Duodenal mucosa (tissue), 2 donors: ENCODE measurements at regions not wholly inside any gene's neighbourhood (a gene's known extent, or its start where the extent isn't known, plus 50 kb on each side); places are given as distances from the start of the nearest gene placed in this dataset.

ENCODE experiments used
- H3K27ac ChIP-seq: one replicate; pipeline ENCODE4 v1.7.0; 2013; ENCODE audit warnings: low read depth, low read length
- H3K27me3 ChIP-seq, 2 donors: one replicate each; pipeline ENCODE4 v1.7.0; 2013; ENCODE audit warnings: low read length in 2 of 2, control low read depth in 1 of 2; ENCODE audit not compliant: insufficient read depth in 2 of 2, control insufficient read depth in 1 of 2
- H3K36me3 ChIP-seq, 2 donors: one replicate each; pipeline ENCODE4 v1.7.0; 2013; ENCODE audit warnings: low read length in 2 of 2, control low read depth in 1 of 2; ENCODE audit not compliant: insufficient read depth in 2 of 2, control insufficient read depth in 1 of 2
- H3K4me1 ChIP-seq, 2 donors: one replicate each; pipeline ENCODE4 v1.7.0; 2013; ENCODE audit warnings: low read length in 2 of 2, control low read depth in 1 of 2; ENCODE audit not compliant: insufficient read depth in 2 of 2, control insufficient read depth in 1 of 2
- H3K4me3 ChIP-seq, 2 donors: one replicate each; pipeline ENCODE4 v1.7.0; 2013; ENCODE audit warnings: low read length in 2 of 2, low read depth in 1 of 2
- H3K9ac ChIP-seq, 2 donors: one replicate each; pipeline ENCODE4 v1.7.0; 2013; ENCODE audit warnings: low read length in 2 of 2, low read depth in 1 of 2
- H3K9me3 ChIP-seq, 2 donors: one replicate each; pipeline ENCODE4 v1.7.0; 2013; ENCODE audit warnings: low read length in 2 of 2, control low read depth in 1 of 2; ENCODE audit not compliant: control insufficient read depth in 1 of 2

GRCh38 chr2:71807581-71808451 lies 339.8 kb downstream of the CYP26B1 start:
- H3K4me1 ChIP-seq: peaks cover 0 to 2% of the 10 kb centered on the region in 2 donors
- no peak overlapping the region for H3K9ac ChIP-seq
- no peaks in the 10 kb centered on the region for H3K27me3 ChIP-seq
- no peak overlapping the region for H3K4me3 ChIP-seq
- no peaks in the 10 kb centered on the region for H3K36me3 ChIP-seq
- no peak overlapping the region for H3K27ac ChIP-seq
- H3K9me3 ChIP-seq: no peaks in the 10 kb centered on the region

DNA sequence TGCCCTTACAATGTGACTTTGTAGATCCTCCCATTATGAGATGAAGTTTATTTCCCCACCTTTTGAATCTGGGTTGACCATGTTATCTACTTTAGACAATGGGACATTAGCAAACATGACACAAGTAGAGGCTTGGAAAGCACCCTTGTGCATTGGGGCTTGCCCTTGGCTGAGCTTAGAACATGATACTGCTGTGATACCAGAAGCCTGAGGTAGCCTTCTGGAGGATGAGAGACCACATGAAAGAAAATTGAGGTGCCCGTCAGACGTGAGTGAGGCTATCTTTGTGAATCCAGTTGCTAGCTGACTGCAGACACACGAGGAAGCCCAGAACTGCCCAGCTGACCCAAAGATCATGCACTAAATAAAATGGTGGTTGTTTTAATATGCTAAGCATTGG lies 341.2 kb downstream of the CYP26B1 start:
- Histone ChIP-seq H3K9me3 (no peaks in the 10 kb centered on the region), H3K9ac (no peak overlapping the region), H3K27ac (no peak overlapping the region), H3K4me1 (peaks cover 0 to 2% of the 10 kb centered on the region in 2 donors), H3K36me3 (no peaks in the 10 kb centered on the region), H3K27me3 (no peaks in the 10 kb centered on the region), H3K4me3 (no peak overlapping the region)

DNA sequence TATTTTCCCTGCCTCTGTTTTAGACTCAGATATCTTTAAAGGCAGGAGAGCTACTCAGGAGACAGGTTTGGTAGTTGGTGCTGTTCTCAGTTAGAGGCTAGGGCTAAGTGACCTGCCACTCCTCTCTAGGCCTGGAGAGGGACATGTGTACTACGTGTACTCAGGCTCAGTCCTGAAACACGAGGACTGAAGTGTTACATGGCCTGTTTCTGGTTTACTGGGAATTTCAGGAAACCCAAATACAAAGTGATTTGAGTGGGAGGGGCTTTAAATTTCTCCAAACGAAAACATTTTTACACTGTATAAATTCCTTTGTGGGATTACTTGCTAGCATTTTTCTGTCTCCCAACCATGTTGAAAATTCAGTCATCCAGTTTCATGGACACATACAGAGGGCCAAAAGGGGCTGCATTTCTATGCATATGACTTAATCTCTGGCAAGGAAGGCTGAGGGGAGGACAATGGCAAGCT lies 343.3 kb downstream of the CYP26B1 start:
- Histone ChIP-seq H3K9me3 (no peaks in the 10 kb centered on the region), H3K27me3 (no peaks in the 10 kb centered on the region), H3K27ac (no peak overlapping the region), H3K4me1 (peaks cover 0 to 2% of the 10 kb centered on the region in 2 donors), H3K4me3 (no peak overlapping the region), H3K9ac (no peak overlapping the region), H3K36me3 (no peaks in the 10 kb centered on the region)

DNA sequence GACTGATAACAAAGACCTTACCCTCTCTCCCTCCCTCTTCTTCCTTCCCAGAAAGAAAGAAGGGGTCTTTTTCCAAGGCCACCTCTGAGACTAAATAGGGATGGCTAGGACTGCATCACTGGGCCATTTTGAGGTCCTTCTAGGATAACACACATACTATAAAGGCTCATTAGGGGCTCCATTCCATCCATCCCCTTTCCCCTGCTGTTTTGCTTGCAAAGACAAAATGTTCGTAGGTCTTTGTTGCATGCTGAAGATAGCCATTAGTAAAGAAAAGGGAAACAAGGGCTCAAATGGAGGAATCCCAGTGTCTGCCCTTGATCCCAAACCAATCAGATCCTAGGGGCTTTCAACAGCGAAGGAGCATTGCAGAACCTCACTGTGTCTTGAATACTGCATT lies 344.3 kb downstream of the CYP26B1 start:
- Histone ChIP-seq H3K4me1 (peaks cover 0 to 2% of the 10 kb centered on the region in 2 donors), H3K36me3 (no peaks in the 10 kb centered on the region), H3K4me3 (no peak overlapping the region), H3K9ac (no peak overlapping the region), H3K27me3 (no peaks in the 10 kb centered on the region), H3K9me3 (no peaks in the 10 kb centered on the region), H3K27ac (no peak overlapping the region)

GRCh38 chr2:71802556-71802955 lies 345.1 kb downstream of the CYP26B1 start:
- Histone ChIP-seq H3K36me3 (no peaks in the 10 kb centered on the region), H3K9me3 (no peaks in the 10 kb centered on the region), H3K4me1 (peaks cover 0 to 2% of the 10 kb centered on the region in 2 donors), H3K4me3 (no peak overlapping the region), H3K27ac (no peak overlapping the region), H3K9ac (no peak overlapping the region), H3K27me3 (no peaks in the 10 kb centered on the region)

GRCh38 chr2:71801969-71802368 lies 345.7 kb downstream of the CYP26B1 start:
- Histone ChIP-seq H3K27ac (no peak overlapping the region), H3K4me3 (no peak overlapping the region), H3K4me1 (peaks cover 0 to 2% of the 10 kb centered on the region in 2 donors), H3K27me3 (no peaks in the 10 kb centered on the region), H3K36me3 (no peaks in the 10 kb centered on the region), H3K9ac (no peak overlapping the region), H3K9me3 (no peaks in the 10 kb centered on the region)

DNA sequence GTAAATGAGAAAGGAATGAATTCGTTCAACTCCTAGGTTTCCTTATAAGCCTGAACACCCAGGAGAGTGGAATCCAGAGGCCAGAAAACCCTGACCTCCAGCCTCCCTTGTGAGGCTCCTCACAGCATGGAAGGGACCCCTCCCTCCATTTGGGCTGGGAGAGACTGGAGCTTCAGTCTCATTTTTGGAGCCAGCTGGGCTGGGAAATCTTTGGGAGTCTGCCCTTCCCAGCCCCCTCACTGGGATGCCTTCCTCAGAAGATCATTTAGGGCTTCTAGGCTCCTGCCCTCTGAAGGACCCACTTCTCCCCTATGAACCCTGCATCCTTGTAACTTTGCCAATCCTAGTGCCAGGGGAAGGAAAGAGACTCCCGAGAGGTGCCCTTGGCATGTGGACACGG lies 346.1 kb downstream of the CYP26B1 start:
- H3K36me3 ChIP-seq: no peaks in the 10 kb centered on the region
- H3K9me3 ChIP-seq: no peaks in the 10 kb centered on the region
- H3K4me3 ChIP-seq: no peak overlapping the region
- no peak overlapping the region for H3K27ac ChIP-seq
- H3K4me1 ChIP-seq: peaks cover 0 to 2% of the 10 kb centered on the region in 2 donors
- H3K27me3 ChIP-seq: no peaks in the 10 kb centered on the region
- no peak overlapping the region for H3K9ac ChIP-seq

GRCh38 chr2:71800851-71801250 lies 346.8 kb downstream of the CYP26B1 start:
- no peak overlapping the region for H3K9ac ChIP-seq
- H3K4me3 ChIP-seq: no peak overlapping the region
- H3K36me3 ChIP-seq: no peaks in the 10 kb centered on the region
- H3K9me3 ChIP-seq: no peaks in the 10 kb centered on the region
- no peak overlapping the region for H3K27ac ChIP-seq
- H3K4me1 ChIP-seq: peaks cover 0 to 2% of the 10 kb centered on the region in 2 donors
- no peaks in the 10 kb centered on the region for H3K27me3 ChIP-seq

GRCh38 chr2:71800106-71800809 lies 346.9 kb downstream of the DYSF start:
- no peaks in the 10 kb centered on the region for H3K27me3 ChIP-seq
- H3K9ac ChIP-seq: no peak overlapping the region
- H3K4me1 ChIP-seq: peaks cover 0 to 2% of the 10 kb centered on the region in 2 donors
- H3K36me3 ChIP-seq: no peaks in the 10 kb centered on the region
- H3K27ac ChIP-seq: no peak overlapping the region
- H3K9me3 ChIP-seq: no peaks in the 10 kb centered on the region
- H3K4me3 ChIP-seq: no peak overlapping the region

- H3K9ac ChIP-seq: no peak overlapping the region
- H3K9me3 ChIP-seq: no peaks in the 10 kb centered on the region
- H3K4me3 ChIP-seq: no peak overlapping the region
- no peaks in the 10 kb centered on the region for H3K27me3 ChIP-seq
- H3K36me3 ChIP-seq: no peaks in the 10 kb centered on the region
- no peak overlapping the region for H3K27ac ChIP-seq
- no peaks in the 10 kb centered on the region for H3K4me1 ChIP-seq
These were observed 345.7 kb downstream of the DYSF start for GRCh38 chr2:71799013-71799575.
